H9 (cell line): ENCODE measurements at regions not wholly inside any gene's neighbourhood (a gene's known extent, or its start where the extent isn't known, plus 50 kb on each side); places are given as distances from the start of the nearest gene placed in this dataset.

Experiments
- DNase-seq: peaks from one replicate; pipeline ENCODE4 v3.0.0-alpha.2; 2017
- H2AFZ ChIP-seq: one replicate; pipeline ENCODE4 v1.6.1; 2013; ENCODE audit warnings: mild to moderate bottlenecking, low read length, control low read depth, moderate library complexity
- H2AK5ac ChIP-seq: 2 replicates; pipeline ENCODE4 v1.6.1; 2013; ENCODE audit warnings: low read length, control low read depth, mixed read lengths; ENCODE audit not compliant: insufficient read length
- H2BK120ac ChIP-seq: one replicate; pipeline ENCODE4 v1.6.1; 2013; ENCODE audit warnings: low read depth, mild to moderate bottlenecking, low read length, control low read depth, inconsistent platforms; ENCODE audit not compliant: poor library complexity, severe bottlenecking
- H2BK12ac ChIP-seq: 2 replicates; pipeline ENCODE4 v1.6.1; 2013; ENCODE audit warnings: low read length, control low read depth, mixed read lengths, low read depth; ENCODE audit not compliant: insufficient read length
- H2BK15ac ChIP-seq: 2 replicates; pipeline ENCODE4 v1.6.1; 2013; ENCODE audit warnings: low read depth, low read length, control low read depth
- H2BK20ac ChIP-seq: one replicate; pipeline ENCODE4 v1.6.1; 2013; ENCODE audit warnings: low read depth, mild to moderate bottlenecking, low read length, control low read depth, inconsistent platforms; ENCODE audit not compliant: poor library complexity, severe bottlenecking
- H2BK5ac ChIP-seq: 2 replicates; pipeline ENCODE4 v1.6.1; 2013; ENCODE audit warnings: low read length, control low read depth, mixed read lengths; ENCODE audit not compliant: insufficient read length
- H3K14ac ChIP-seq: 2 replicates; pipeline ENCODE4 v1.6.1; 2013; ENCODE audit warnings: low read length, control low read depth; ENCODE audit not compliant: insufficient read depth
- H3K18ac ChIP-seq: 2 replicates; pipeline ENCODE4 v1.6.1; 2013; ENCODE audit warnings: low read depth, mild to moderate bottlenecking, mixed read lengths, low read length, control low read depth; ENCODE audit not compliant: insufficient read length
- H3K23ac ChIP-seq: 2 replicates; pipeline ENCODE4 v1.6.1; 2013; ENCODE audit warnings: low read length, control low read depth, mixed read lengths, low read depth; ENCODE audit not compliant: insufficient read length
- H3K23me2 ChIP-seq: 2 replicates; pipeline ENCODE4 v1.6.1; 2013; ENCODE audit warnings: low read depth, mild to moderate bottlenecking, mixed read lengths, low read length, control low read depth; ENCODE audit not compliant: insufficient read length, poor library complexity, severe bottlenecking
- H3K27ac ChIP-seq: 2 replicates; pipeline ENCODE4 v1.5.1; 2013; ENCODE audit warnings: low read length, control low read depth, mixed read lengths, low read depth; ENCODE audit not compliant: insufficient read length
- H3K27me3 ChIP-seq: 2 replicates; pipeline ENCODE4 v1.6.1; 2013; ENCODE audit warnings: low read length, control low read depth, inconsistent platforms; ENCODE audit not compliant: insufficient read depth
- H3K4ac ChIP-seq: 2 replicates; pipeline ENCODE4 v1.6.1; 2013; ENCODE audit warnings: low read depth, mild to moderate bottlenecking, control low read depth, inconsistent platforms, low read length, moderate library complexity
- H3K4me1 ChIP-seq: 2 replicates; pipeline ENCODE4 v1.6.1; 2013; ENCODE audit warnings: low read length, control low read depth, inconsistent platforms; ENCODE audit not compliant: insufficient read depth
- H3K4me2 ChIP-seq: 2 replicates; pipeline ENCODE4 v1.6.1; 2013; ENCODE audit warnings: low read length, control low read depth, mixed read lengths; ENCODE audit not compliant: insufficient read length, insufficient read depth
- H3K56ac ChIP-seq: 2 replicates; pipeline ENCODE4 v1.6.1; 2013; ENCODE audit warnings: low read depth, mild to moderate bottlenecking, mixed read lengths, low read length, control low read depth; ENCODE audit not compliant: insufficient read length
- H3K79me1 ChIP-seq: 2 replicates; pipeline ENCODE4 v1.6.1; 2013; ENCODE audit warnings: low read depth, mild to moderate bottlenecking, moderate library complexity, low read length, control low read depth, inconsistent platforms; ENCODE audit not compliant: insufficient read depth, poor library complexity, severe bottlenecking
- H3K79me2 ChIP-seq: 2 replicates; pipeline ENCODE4 v1.6.1; 2013; ENCODE audit warnings: low read length, control low read depth, inconsistent platforms; ENCODE audit not compliant: insufficient read depth
- H3K9ac ChIP-seq: 2 replicates; pipeline ENCODE4 v1.6.1; 2013; ENCODE audit warnings: low read length, control low read depth, mixed read lengths; ENCODE audit not compliant: insufficient read length; ENCODE audit errors: extremely low read depth
- H3K9me3 ChIP-seq: one replicate; pipeline ENCODE4 v1.6.1; 2013; ENCODE audit warnings: low read depth, low read length, inconsistent platforms; ENCODE audit not compliant: control insufficient read depth
- H3T11ph ChIP-seq: one replicate; pipeline ENCODE4 v1.6.1; 2013; ENCODE audit warnings: mild to moderate bottlenecking, low read length, control low read depth, inconsistent platforms
- H4K20me1 ChIP-seq: one replicate; pipeline ENCODE4 v1.6.1; 2013; ENCODE audit not compliant: control insufficient read depth, insufficient read length, insufficient read depth
- H4K5ac ChIP-seq: 2 replicates; pipeline ENCODE4 v1.6.1; 2013; ENCODE audit warnings: low read depth, mild to moderate bottlenecking, mixed read lengths, low read length, control low read depth; ENCODE audit not compliant: insufficient read length
- H4K8ac ChIP-seq: replicated peaks from 2 replicates; pipeline ENCODE4 v1.6.1; 2013; ENCODE audit warnings: low read length, control low read depth, mixed read lengths, low read depth; ENCODE audit not compliant: insufficient read length
- H4K91ac ChIP-seq: 2 replicates; pipeline ENCODE4 v1.6.1; 2013; ENCODE audit warnings: low read depth, mild to moderate bottlenecking, moderate library complexity, mixed read lengths, low read length, control low read depth; ENCODE audit not compliant: insufficient read length
- H3K27ac Mint-ChIP-seq, 3 experiments: 2 replicates in 2 of 3; 3 replicates in 1 of 3; pipeline ENCODE4 v1.8.0; 2020 to 2021; ENCODE audit warnings: mixed read lengths in 3 of 3, mild to moderate bottlenecking in 1 of 3, moderate library complexity in 1 of 3
- H3K27me3 Mint-ChIP-seq: 2 replicates; pipeline ENCODE4 v1.8.0; 2021; ENCODE audit warnings: low read depth, mild to moderate bottlenecking, moderate library complexity, mixed read lengths
- H3K36me3 Mint-ChIP-seq, 3 experiments: 2 replicates in 2 of 3; 3 replicates in 1 of 3; pipeline ENCODE4 v1.8.0; 2020 to 2021; ENCODE audit warnings: low read depth in 3 of 3, mixed read lengths in 3 of 3; ENCODE audit not compliant: insufficient read depth in 1 of 3
- H3K4me1 Mint-ChIP-seq, 2 experiments: 2 replicates each; pipeline ENCODE4 v1.8.0; 2020; ENCODE audit warnings: mixed read lengths in 2 of 2
- H3K4me3 Mint-ChIP-seq, 2 experiments: 2 replicates in 1 of 2; 3 replicates in 1 of 2; pipeline ENCODE4 v1.8.0; 2020 to 2021; ENCODE audit warnings: mild to moderate bottlenecking in 2 of 2, mixed read lengths in 2 of 2, moderate library complexity in 1 of 2
- H3K9me3 Mint-ChIP-seq, 2 experiments: 2 replicates in 1 of 2; 3 replicates in 1 of 2; pipeline ENCODE4 v1.8.0; 2020; ENCODE audit warnings: mild to moderate bottlenecking in 2 of 2, mixed read lengths in 2 of 2, moderate library complexity in 1 of 2
- CTCF ChIP-seq: fragments of 200-600 bp; sonication (generic); conservative IDR thresholded peaks from 3 replicates; pipeline ENCODE4 v1.8.0; 2021; ENCODE audit warnings: antibody characterized with exemption, mild to moderate bottlenecking
- whole genome bisulfite sequencing: extraction: QIAGEN DNeasy Blood & Tissue Kit; methylation state at CpG from one replicate; pipeline ENCODE4 v1.1.7; 2013; ENCODE audit warnings: missing lambda C conversion rate, low lambda C conversion rate, mixed read lengths; ENCODE audit not compliant: insufficient read length; ENCODE audit errors: extremely low coverage; 5-methylcytosine and 5-hydroxymethylcytosine counted together

- Histone ChIP-seq H3K79me2 (no peaks in the 10 kb centered on the region), H3K14ac (no peak overlapping the region), H2BK12ac (no peak overlapping the region), H3K23me2 (no peaks in the 10 kb centered on the region), H3K18ac (no peak overlapping the region), H4K8ac (no peak overlapping the region), H2BK5ac (no peak overlapping the region), H4K20me1 (no peaks in the 10 kb centered on the region), H3K9ac (no peak overlapping the region), H4K5ac (no peak overlapping the region), H3K23ac (no peak overlapping the region), H2BK20ac (no peak overlapping the region), H3K27ac (no peak overlapping the region), H3T11ph (no peak overlapping the region), H2AK5ac (no peak overlapping the region), H3K9me3 (no peaks in the 10 kb centered on the region), H3K4me1 (0 out of 2 replicates have a peak, but pooled peaks cover 2% of the 10 kb centered on the region), H3K4me2 (no peak overlapping the region), H4K91ac (no peak overlapping the region), H2BK120ac (no peak overlapping the region), H3K27me3 (no peaks in the 10 kb centered on the region), H3K79me1 (no peaks in the 10 kb centered on the region), H2AFZ (no peak overlapping the region), H2BK15ac (no peak overlapping the region), H3K4ac (no peak overlapping the region), H3K56ac (no peak overlapping the region)
- Mint-ChIP-seq H3K9me3 (peaks cover 0 to 8% of the 10 kb centered on the region in 2 experiments; a peak in 2 of 5 replicates), H3K36me3 (0 out of 7 replicates have a peak, but pooled peaks cover 0 to 3% (median 0%) of the 10 kb centered on the region in 3 experiments), H3K27me3 (peaks cover 5% of the 10 kb centered on the region), H3K4me1 (peaks cover 10 to 13% of the 10 kb centered on the region in 2 experiments), H3K27ac (no peak overlapping the region), H3K4me3 (no peak overlapping the region)
- no peak for DNase-seq
- no CpG with 5 or more reads among the region's 4 CpGs for WGBS
- no peak for TF ChIP-seq CTCF
Observed at GRCh38 chr22:47645450-47645914, 883.0 kb downstream of the TBC1D22A start.
